SK-N-SH (cell line): ENCODE measurements at regions not wholly inside any gene's neighbourhood (a gene's known extent, or its start where the extent isn't known, plus 50 kb on each side); places are given as distances from the start of the nearest gene placed in this dataset.

Experiments
- CTCF ChIA-PET: fragments of 300-600, 350-600 bp; formaldehyde crosslinking; extraction: SDS; loops from one replicate; lab custom pipeline; 2021; lab: Yijun Ruan, JAX
- POLR2A ChIA-PET: fragments of 350-600 bp; sonication (Branson Sonifier 250); formaldehyde crosslinking; extraction: SDS; loops from one replicate; lab custom pipeline; 2020; ENCODE audit warnings: antibody characterized with exemption, inconsistent platforms; lab: Yijun Ruan, JAX
- DNase-seq: peaks from one replicate; pipeline ENCODE4 v3.0.0; 2012
- H2AFZ ChIP-seq: fragments of 200-600 bp; sonication (generic); 2 replicates; pipeline ENCODE4 v1.8.1; 2016; ENCODE audit warnings: antibody characterized with exemption, mild to moderate bottlenecking, low read depth
- H3F3A ChIP-seq: fragments of 200-600 bp; sonication (generic); replicated peaks from 2 replicates; pipeline ENCODE3; 2016; ENCODE audit warnings: antibody characterized with exemption, mild to moderate bottlenecking; ENCODE audit not compliant: insufficient read depth
- H3K27ac ChIP-seq, 2 experiments: fragments of 200-500 bp in 1 of 2; fragments of 200-600 bp in 1 of 2; sonication (Bioruptor generic) in 1 of 2; sonication (generic), shearing (Covaris generic) in 1 of 2; 2 replicates each; pipeline versions ENCODE4 v1.5.1 to v1.6.1; 2014 to 2016; ENCODE audit warnings: low read depth in 2 of 2, inconsistent platforms in 1 of 2, low read length in 1 of 2, mild to moderate bottlenecking in 1 of 2, mixed read lengths in 1 of 2
- H3K27me3 ChIP-seq: fragments of 200-600 bp; sonication (generic), shearing (Covaris generic); 2 replicates; pipeline ENCODE4 v1.6.1; 2016; ENCODE audit warnings: mixed run types; ENCODE audit not compliant: insufficient read depth
- H3K36me3 ChIP-seq, 2 experiments: fragments of 200-500 bp in 1 of 2; fragments of 200-600 bp in 1 of 2; sonication (Bioruptor generic) in 1 of 2; sonication (generic) in 1 of 2; replicated peaks in 1 of 2; 2 replicates each; pipeline versions ENCODE3 to v1.5.1; 2014 to 2016; ENCODE audit warnings: low read length in 1 of 2, mild to moderate bottlenecking in 1 of 2; ENCODE audit not compliant: insufficient read depth in 2 of 2, control insufficient read depth in 1 of 2
- H3K4me1 ChIP-seq, 2 experiments: fragments of 200-500 bp in 1 of 2; fragments of 200-600 bp in 1 of 2; sonication (Bioruptor generic) in 1 of 2; sonication (generic), shearing (Covaris generic) in 1 of 2; 2 replicates each; pipeline versions ENCODE4 v1.5.1 to v1.6.1; 2014 to 2016; ENCODE audit warnings: low read depth in 1 of 2, low read length in 1 of 2, mixed run types in 1 of 2; ENCODE audit not compliant: insufficient read depth in 2 of 2, control insufficient read depth in 1 of 2
- H3K4me2 ChIP-seq: fragments of 200-600 bp; sonication (generic), shearing (Covaris generic); 2 replicates; pipeline ENCODE4 v1.6.1; 2017; ENCODE audit warnings: mixed run types
- H3K4me3 ChIP-seq, 2 experiments: fragments of 200-500 bp in 1 of 2; fragments of 200-600 bp in 1 of 2; sonication (Bioruptor generic) in 1 of 2; sonication (generic), shearing (Covaris generic) in 1 of 2; 2 replicates each; pipeline versions ENCODE4 v1.5.1 to v1.8.1; 2014 to 2016; ENCODE audit warnings: low read depth in 2 of 2, inconsistent platforms in 1 of 2, low read length in 1 of 2, mild to moderate bottlenecking in 1 of 2, mixed read lengths in 1 of 2, moderate library complexity in 1 of 2
- H3K79me2 ChIP-seq: fragments of 200-600 bp; sonication (generic); 2 replicates; pipeline ENCODE4 v1.8.1; 2017; ENCODE audit warnings: mild to moderate bottlenecking; ENCODE audit not compliant: insufficient read depth
- H3K9ac ChIP-seq: fragments of 200-600 bp; sonication (generic); 2 replicates; pipeline ENCODE4 v1.6.1; 2017; ENCODE audit warnings: mixed run types
- H3K9me2 ChIP-seq: fragments of 200-600 bp; sonication (generic); 2 replicates; pipeline ENCODE4 v1.6.1; 2017; ENCODE audit warnings: mixed run types
- H3K9me3 ChIP-seq: fragments of 200-600 bp; sonication (generic); 2 replicates; pipeline ENCODE4 v1.6.1; 2017; ENCODE audit warnings: mixed run types, mild to moderate bottlenecking, moderate library complexity
- H4K20me1 ChIP-seq: fragments of 200-600 bp; sonication (generic); 2 replicates; pipeline ENCODE4 v1.6.1; 2017; ENCODE audit warnings: mild to moderate bottlenecking, mixed run types; ENCODE audit not compliant: insufficient read depth
- CHD2 ChIP-seq: fragments of 150-350 bp; IDR thresholded peaks from 2 replicates; pipeline ENCODE4 v1.6.1; 2018; ENCODE audit warnings: low read length; ENCODE audit not compliant: partially characterized antibody
- ELF1 ChIP-seq: IDR thresholded peaks from 2 replicates; pipeline ENCODE4 v1.4.0; 2012
- EZH2phosphoT487 ChIP-seq: fragments of 200-600 bp; sonication (generic); IDR thresholded peaks from 2 replicates; pipeline ENCODE4 v1.6.1; 2017; ENCODE audit warnings: low read depth, mixed run types, mild to moderate bottlenecking, antibody characterized with exemption, moderate library complexity, borderline replicate concordance
- FOXJ3 ChIP-seq: sonication (generic); formaldehyde crosslinking; IDR thresholded peaks from 2 replicates; pipeline ENCODE4 v1.5.1; 2020; ENCODE audit warnings: mild to moderate bottlenecking, missing genetic modification reagents
- FOXM1 ChIP-seq: IDR thresholded peaks from 2 replicates; pipeline ENCODE4 v1.4.0; 2012; ENCODE audit warnings: low read depth, mild to moderate bottlenecking
- GABPA ChIP-seq: IDR thresholded peaks from 2 replicates; pipeline ENCODE4 v1.4.0; 2012; ENCODE audit warnings: low read depth, mild to moderate bottlenecking
- JUND ChIP-seq: IDR thresholded peaks from 2 replicates; pipeline ENCODE4 v1.4.0; 2012
- MEF2A ChIP-seq: IDR thresholded peaks from 2 replicates; pipeline ENCODE4 v1.4.0; 2012; ENCODE audit warnings: low read depth, borderline replicate concordance
- MXI1 ChIP-seq: IDR thresholded peaks from 2 replicates; pipeline ENCODE4 v1.6.1; 2012; ENCODE audit warnings: mild to moderate bottlenecking, low read depth, low read length, improper control_type of control experiment
- NFIC ChIP-seq: IDR thresholded peaks from 2 replicates; pipeline ENCODE4 v1.4.0; 2012; ENCODE audit warnings: borderline replicate concordance
- NRF1 ChIP-seq: IDR thresholded peaks from 2 replicates; pipeline ENCODE4 v1.6.1; 2012; ENCODE audit warnings: low read depth, mild to moderate bottlenecking, low read length
- POLR2AphosphoS5 ChIP-seq: IDR thresholded peaks from 2 replicates; pipeline ENCODE4 v1.6.1; 2012; ENCODE audit warnings: low read depth, low read length
- RAD21 ChIP-seq: IDR thresholded peaks from 2 replicates; pipeline ENCODE4 v1.6.1; 2012; ENCODE audit warnings: mild to moderate bottlenecking, low read length
- RCOR1 ChIP-seq: fragments of 150-350 bp; IDR thresholded peaks from 2 replicates; pipeline ENCODE4 v1.6.1; 2017; ENCODE audit warnings: antibody characterized with exemption, low read length
- RXRA ChIP-seq: IDR thresholded peaks from 2 replicates; pipeline ENCODE4 v1.4.0; 2012; ENCODE audit warnings: low read depth, mild to moderate bottlenecking, borderline replicate concordance
- TAF1 ChIP-seq: IDR thresholded peaks from 2 replicates; pipeline ENCODE4 v1.6.1; 2012; ENCODE audit warnings: low read depth, mild to moderate bottlenecking, low read length, moderate library complexity, borderline replicate concordance
- USF2 ChIP-seq: fragments of 150-350 bp; IDR thresholded peaks from 2 replicates; pipeline ENCODE4 v1.6.1; 2017; ENCODE audit warnings: antibody characterized with exemption, low read length, low read depth, borderline replicate concordance
- WGBS: methylation state at CpG from one replicate; pipeline ENCODE4 v1.1.6; 2017; ENCODE audit warnings: low lambda C conversion rate; 5-methylcytosine and 5-hydroxymethylcytosine counted together

GRCh38 chr3:21331857-21332256 lies 419.2 kb downstream of the ZNF385D start:
- no peaks in the 10 kb centered on the region for H3K9me2 ChIP-seq
- no peaks in the 10 kb centered on the region for H3K27me3 ChIP-seq
- H3K4me3 ChIP-seq = no peak overlapping the region
- no peaks in the 10 kb centered on the region for H3K9me3 ChIP-seq
- H3K9ac ChIP-seq = no peak overlapping the region
- TF ChIP-seq FOXJ3 (no peak), NFIC (no peak), GABPA (no peak), JUND (no peak), EZH2phosphoT487 (no peak), RXRA (no peak), FOXM1 (no peak), ELF1 (no peak)
- TF ChIP-seq, all 33 proteins: peak for 0
- Histone ChIP-seq H4K20me1 (no peaks in the 10 kb centered on the region), H3K36me3 (no peaks in the 10 kb centered on the region), H2AFZ (no peak overlapping the region), H3K4me1 (peaks cover 0 to 5% of the 10 kb centered on the region in 2 experiments; a peak in 2 of 4 replicates), H3K4me2 (no peak overlapping the region), H3K27ac (no peak overlapping the region), H3F3A (no peaks in the 10 kb centered on the region), H3K79me2 (no peaks in the 10 kb centered on the region)
- WGBS = 43% methylated on average over 1 of the region's 1 CpG
- DNase-seq = no peak
- ChIA-PET POLR2A (no interaction called here), CTCF (no interaction called here)

GRCh38 chr3:21331321-21331720 lies 419.7 kb downstream of the ZNF385D start:
- CTCF ChIA-PET = no interaction called here
- Histone ChIP-seq H3K36me3 (no peaks in the 10 kb centered on the region), H3K4me1 (peaks cover 0 to 5% of the 10 kb centered on the region in 2 experiments; a peak in 2 of 4 replicates), H3K79me2 (no peaks in the 10 kb centered on the region), H3K4me2 (no peak overlapping the region), H3K9me2 (no peaks in the 10 kb centered on the region), H3F3A (no peaks in the 10 kb centered on the region), H3K9me3 (no peaks in the 10 kb centered on the region), H3K9ac (no peak overlapping the region), H3K27ac (no peak overlapping the region), H4K20me1 (no peaks in the 10 kb centered on the region), H3K4me3 (no peak overlapping the region), H3K27me3 (no peaks in the 10 kb centered on the region), H2AFZ (no peak overlapping the region)
- DNase-seq = no peak
- POLR2A ChIA-PET = no interaction called here
- WGBS = 25% methylated on average over 2 of the region's 2 CpGs
- TF ChIP-seq CHD2 (no peak), TAF1 (no peak), MXI1 (no peak), POLR2AphosphoS5 (no peak), EZH2phosphoT487 (no peak), MEF2A (no peak), RAD21 (no peak), RCOR1 (no peak)

DNA sequence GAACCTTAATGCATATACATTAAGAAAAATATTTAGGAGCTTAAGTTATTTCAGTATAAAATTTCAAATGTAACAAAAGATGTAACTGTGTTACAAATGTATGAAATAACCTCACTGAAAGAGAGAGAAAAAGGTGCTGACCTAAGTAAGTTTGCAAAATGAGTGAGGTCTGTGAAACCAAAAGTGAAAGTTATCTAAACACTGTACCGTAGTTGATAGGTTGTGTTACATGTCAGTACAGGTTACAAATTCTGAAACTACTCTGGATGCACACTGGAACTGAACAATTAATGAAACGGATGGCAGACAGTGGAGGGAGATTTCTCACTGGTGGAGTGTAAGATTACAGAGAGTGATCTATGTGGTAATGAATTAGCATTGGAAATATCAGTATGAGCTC lies 420.7 kb downstream of the ZNF385D start:
- H3K4me2 ChIP-seq = no peak overlapping the region

More for the DNA sequence above, 420.7 kb downstream of the ZNF385D start:
- no peak overlapping the region for H3K4me3 ChIP-seq
- no peaks in the 10 kb centered on the region for H3K36me3 ChIP-seq
- WGBS = 46% methylated on average over 2 of the region's 2 CpGs
- no peaks in the 10 kb centered on the region for H4K20me1 ChIP-seq
- ChIA-PET CTCF (interaction anchor here (0.9 kb wide), 1 partner anchor 15 kb away, joined by 3 read pairs; no protein-coding TSS in a partner anchor), POLR2A (no interaction called here)
- no peak for DNase-seq
- peaks cover 0 to 5% of the 10 kb centered on the region in 2 experiments; a peak in 2 of 4 replicates for H3K4me1 ChIP-seq
- H3K27ac ChIP-seq = no peak overlapping the region
- no peak for TF ChIP-seq NRF1
- TF ChIP-seq USF2 = no peak
- H3K9me2 ChIP-seq = no peaks in the 10 kb centered on the region
- no peaks in the 10 kb centered on the region for H3K9me3 ChIP-seq
- no peak overlapping the region for H3K9ac ChIP-seq
- H3K79me2 ChIP-seq = no peaks in the 10 kb centered on the region
- no peaks in the 10 kb centered on the region for H3K27me3 ChIP-seq
- H2AFZ ChIP-seq = no peak overlapping the region
- H3F3A ChIP-seq = no peaks in the 10 kb centered on the region
